CD14-positive monocyte (primary cell): ENCODE measurements at regions not wholly inside any gene's neighbourhood (a gene's known extent, or its start where the extent isn't known, plus 50 kb on each side); places are given as distances from the start of the nearest gene placed in this dataset.
"Not testable (repeated sequence)": the region's sequence is repeated elsewhere in the genome, so short reads cannot be mapped to it uniquely, and the experiment has no call there.

Experiments used
- DNase-seq, 3 donors: peaks; one replicate each; pipeline ENCODE4 v3.0.0-alpha.2; 2011 to 2022
- H2AFZ ChIP-seq: 2 replicates; pipeline ENCODE4 v1.6.0; 2012; ENCODE audit warnings: mild to moderate bottlenecking, low read depth, low read length, inconsistent platforms; ENCODE audit not compliant: insufficient read depth, poor library complexity, severe bottlenecking
- H3K27ac ChIP-seq, 2 donors: 1 replicate in 1 of 2; 2 replicates in 1 of 2; pipeline ENCODE4 v1.5.1; 2012 to 2013; ENCODE audit warnings: low read length in 2 of 2, control low read depth in 1 of 2, inconsistent platforms in 1 of 2, low read depth in 1 of 2, mild to moderate bottlenecking in 1 of 2
- H3K27me3 ChIP-seq, 2 donors: one replicate each; pipeline versions ENCODE4 v1.6.0 to v1.6.1; 2011 to 2013; ENCODE audit warnings: low read length in 2 of 2; ENCODE audit not compliant: control insufficient read depth in 2 of 2, insufficient read depth in 2 of 2
- H3K36me3 ChIP-seq, 2 donors: replicated peaks in 1 of 2; 1 replicate in 1 of 2; 2 replicates in 1 of 2; pipeline versions ENCODE4 v1.5.1 to v1.6.1; 2012 to 2013; ENCODE audit warnings: low read length in 2 of 2, control low read depth in 1 of 2, inconsistent platforms in 1 of 2, mild to moderate bottlenecking in 1 of 2; ENCODE audit not compliant: insufficient read depth in 2 of 2, control insufficient read depth in 1 of 2
- H3K4me1 ChIP-seq, 2 donors: 1 replicate in 1 of 2; 2 replicates in 1 of 2; pipeline versions ENCODE4 v1.5.1 to v1.6.1; 2012 to 2013; ENCODE audit warnings: low read length in 2 of 2, control low read depth in 1 of 2, inconsistent platforms in 1 of 2, mild to moderate bottlenecking in 1 of 2, moderate library complexity in 1 of 2; ENCODE audit not compliant: insufficient read depth in 2 of 2, control insufficient read depth in 1 of 2
- H3K4me2 ChIP-seq: replicated peaks from 2 replicates; pipeline ENCODE3; 2012; ENCODE audit warnings: low read length, moderate library complexity, mild to moderate bottlenecking; ENCODE audit not compliant: poor library complexity, severe bottlenecking; ENCODE audit errors: extremely low read depth
- H3K4me3 ChIP-seq, 3 experiments: fragments of 200-600 bp in 1 of 3; sonication (generic) in 1 of 3; replicated peaks in 1 of 3; 1 replicate in 2 of 3; 2 replicates in 1 of 3; pipeline ENCODE4 v1.5.1; 2011 to 2013; ENCODE audit warnings: low read length in 3 of 3, mild to moderate bottlenecking in 3 of 3, control low read depth in 2 of 3, low read depth in 2 of 3, inconsistent platforms in 1 of 3, moderate library complexity in 1 of 3
- H3K79me2 ChIP-seq: 2 replicates; pipeline ENCODE4 v1.6.0; 2012; ENCODE audit warnings: mild to moderate bottlenecking, control low read depth, inconsistent platforms, low read length, moderate library complexity; ENCODE audit not compliant: insufficient read depth
- H3K9ac ChIP-seq: 2 replicates; pipeline ENCODE4 v1.6.0; 2017; ENCODE audit warnings: low read length, mild to moderate bottlenecking; ENCODE audit not compliant: insufficient read depth, poor library complexity, severe bottlenecking
- H3K9me3 ChIP-seq, 2 donors: replicated peaks in 1 of 2; 1 replicate in 1 of 2; 2 replicates in 1 of 2; pipeline versions ENCODE4 v1.5.1 to v1.6.1; 2012 to 2013; ENCODE audit warnings: low read length in 2 of 2, control low read depth in 1 of 2; ENCODE audit not compliant: control insufficient read depth in 1 of 2, insufficient read depth in 1 of 2
- H4K20me1 ChIP-seq: 2 replicates; pipeline ENCODE4 v1.6.0; 2012; ENCODE audit warnings: mild to moderate bottlenecking, low read length, control low read depth, moderate library complexity; ENCODE audit not compliant: insufficient read depth
- H3K27ac Mint-ChIP-seq, 7 donors: one replicate each; pipeline ENCODE4 v1.8.0; 2020; ENCODE audit warnings: mild to moderate bottlenecking in 7 of 7, mixed read lengths in 7 of 7, moderate library complexity in 6 of 7, inconsistent platforms in 2 of 7
- H3K27me3 Mint-ChIP-seq, 3 donors: one replicate each; pipeline ENCODE4 v1.8.0; 2021 to 2022; ENCODE audit warnings: low read depth in 3 of 3, mild to moderate bottlenecking in 3 of 3, mixed read lengths in 3 of 3, moderate library complexity in 3 of 3, inconsistent platforms in 1 of 3
- H3K36me3 Mint-ChIP-seq, 2 donors: one replicate each; pipeline ENCODE4 v1.8.0; 2020; ENCODE audit warnings: mixed read lengths in 2 of 2, inconsistent platforms in 1 of 2, mild to moderate bottlenecking in 1 of 2
- H3K4me1 Mint-ChIP-seq: one replicate; pipeline ENCODE4 v1.8.0; 2020; ENCODE audit warnings: mild to moderate bottlenecking, mixed read lengths
- H3K4me3 Mint-ChIP-seq, 2 donors: one replicate each; pipeline ENCODE4 v1.8.0; 2020; ENCODE audit warnings: mild to moderate bottlenecking in 2 of 2, mixed read lengths in 2 of 2, moderate library complexity in 1 of 2
- H3K9me3 Mint-ChIP-seq, 7 donors: one replicate each; pipeline ENCODE4 v1.8.0; 2020 to 2022; ENCODE audit warnings: mixed read lengths in 7 of 7, mild to moderate bottlenecking in 6 of 7, moderate library complexity in 6 of 7, inconsistent platforms in 2 of 7
- CTCF ChIP-seq: fragments of 200-600 bp; IDR thresholded peaks from one replicate; pipeline ENCODE4 v1.8.0; 2022; ENCODE audit warnings: antibody characterized with exemption, mild to moderate bottlenecking
- WGBS: methylation state at CpG from one replicate; pipeline ENCODE4 v1.1.5; 2013; ENCODE audit warnings: missing lambda C conversion rate; ENCODE audit not compliant: insufficient coverage; 5-methylcytosine and 5-hydroxymethylcytosine counted together
- intact Hi-C, 2 donors: fragments of 100-400 bp; cut with micrococcal nuclease; formaldehyde crosslinking; loops; one replicate each; pipeline versions ENCODE4 v1.15.0 to v1.15.1; 2023

GRCh38 chr5:101782352-101783103, 513.6 kb downstream of the SLCO4C1 start:
- no peaks in the 10 kb centered on the region for H3K36me3 Mint-ChIP-seq
- Histone ChIP-seq H3K4me3 (no peak overlapping the region), H4K20me1 (no peaks in the 10 kb centered on the region), H3K36me3 (no peaks in the 10 kb centered on the region), H3K27ac (no peak overlapping the region), H2AFZ (no peak overlapping the region), H3K9me3 (no peaks in the 10 kb centered on the region), H3K27me3 (peaks cover 0 to 6% of the 10 kb centered on the region in 2 donors), H3K4me2 (no peak overlapping the region), H3K79me2 (no peaks in the 10 kb centered on the region), H3K4me1 (no peaks in the 10 kb centered on the region), H3K9ac (no peak overlapping the region)
- no peak overlapping the region for H3K27ac Mint-ChIP-seq
- peaks cover 0 to 3% (median 2%) of the 10 kb centered on the region in 7 donors for H3K9me3 Mint-ChIP-seq
- TF ChIP-seq CTCF: no peak
- DNase-seq: no peak
- H3K4me1 Mint-ChIP-seq: peaks cover 15% of the 10 kb centered on the region
- peaks cover 2 to 7% (median 6%) of the 10 kb centered on the region in 3 donors for H3K27me3 Mint-ChIP-seq
- WGBS: 86% methylated on average over 8 of the region's 10 CpGs
- intact Hi-C loops: no loop called here
- H3K4me3 Mint-ChIP-seq: no peak overlapping the region

GRCh38 chr5:101751105-101751504, 545.0 kb downstream of the SLCO4C1 start:
- H3K36me3 Mint-ChIP-seq: no peaks in the 10 kb centered on the region
- no peaks in the 10 kb centered on the region for H3K27me3 ChIP-seq
- H3K9me3 ChIP-seq: peaks cover 4 to 10% of the 10 kb centered on the region in 2 donors
- no peak overlapping the region for H3K4me2 ChIP-seq
- H3K4me1 ChIP-seq: no peaks in the 10 kb centered on the region
- intact Hi-C loops: no loop called here
- H3K27me3 Mint-ChIP-seq: peaks cover 0 to 1% (median 0%) of the 10 kb centered on the region in 3 donors
- no peaks in the 10 kb centered on the region for H3K4me1 Mint-ChIP-seq
- DNase-seq: no peak
- H3K79me2 ChIP-seq: no peaks in the 10 kb centered on the region
- WGBS: no CpG with 5 or more reads among the region's 3 CpGs
- H3K27ac ChIP-seq: no peak overlapping the region
- H3K9me3 Mint-ChIP-seq: peaks cover 0 to 7% (median 2%) of the 10 kb centered on the region in 7 donors
- H3K4me3 Mint-ChIP-seq: no peak overlapping the region
- H3K36me3 ChIP-seq: no peaks in the 10 kb centered on the region
- TF ChIP-seq CTCF: no peak
- H3K9ac ChIP-seq: no peak overlapping the region
- no peak overlapping the region for H3K27ac Mint-ChIP-seq
- H4K20me1 ChIP-seq: no peaks in the 10 kb centered on the region
- no peak overlapping the region for H3K4me3 ChIP-seq
- no peak overlapping the region for H2AFZ ChIP-seq

GRCh38 chr5:101743000-101743399, 553.1 kb downstream of the SLCO4C1 start:
- H3K27me3 ChIP-seq, H3K27me3 Mint-ChIP-seq, H3K9me3 ChIP-seq, H3K4me2 ChIP-seq, H3K9me3 Mint-ChIP-seq, H3K27ac Mint-ChIP-seq, H3K79me2 ChIP-seq, H2AFZ ChIP-seq, H3K36me3 ChIP-seq, H3K4me3 Mint-ChIP-seq, H3K4me1 Mint-ChIP-seq, H3K9ac ChIP-seq, H3K4me1 ChIP-seq, H3K36me3 Mint-ChIP-seq, DNase-seq, H3K27ac ChIP-seq, H4K20me1 ChIP-seq, H3K4me3 ChIP-seq, intact Hi-C loops: not testable (repeated sequence)
